ENCODE measurements at regions not wholly inside any gene's neighbourhood (a gene's known extent, or its start where the extent isn't known, plus 50 kb on each side); places are given as distances from the start of the nearest gene placed in this dataset.

DNA sequence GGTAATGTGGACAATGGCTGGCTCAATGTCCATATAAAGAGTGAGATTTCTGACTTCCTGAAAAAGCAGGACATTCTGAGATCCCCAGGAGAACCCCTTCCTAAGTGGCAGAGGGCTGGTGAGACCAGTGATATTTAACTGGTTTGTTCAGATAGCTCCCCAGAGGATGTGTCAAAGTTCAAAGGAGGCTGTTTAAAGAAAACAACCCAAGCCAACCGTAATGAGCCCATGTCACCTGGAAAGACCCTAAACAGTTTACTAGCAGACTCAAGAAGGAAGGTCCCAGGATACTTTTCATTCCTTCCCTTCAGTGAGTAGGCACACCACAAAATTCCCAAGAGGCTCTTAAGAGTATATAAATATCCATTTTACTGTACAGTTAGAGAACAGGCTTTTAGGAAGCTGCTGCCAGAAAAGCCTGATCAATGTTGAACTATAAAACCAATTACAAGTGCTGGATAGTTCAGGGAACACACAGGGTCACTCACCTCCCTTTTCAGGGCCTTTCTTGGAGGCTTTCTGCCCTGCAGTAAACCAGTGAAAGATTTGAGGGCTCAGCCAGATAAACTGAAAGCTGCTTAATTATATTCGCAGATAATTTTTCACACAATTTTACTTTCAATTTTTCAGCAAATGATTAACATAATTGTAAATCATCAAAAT lies 293.5 kb downstream of the ASXL3 start:
- TF ChIP-seq, protein P1, sequence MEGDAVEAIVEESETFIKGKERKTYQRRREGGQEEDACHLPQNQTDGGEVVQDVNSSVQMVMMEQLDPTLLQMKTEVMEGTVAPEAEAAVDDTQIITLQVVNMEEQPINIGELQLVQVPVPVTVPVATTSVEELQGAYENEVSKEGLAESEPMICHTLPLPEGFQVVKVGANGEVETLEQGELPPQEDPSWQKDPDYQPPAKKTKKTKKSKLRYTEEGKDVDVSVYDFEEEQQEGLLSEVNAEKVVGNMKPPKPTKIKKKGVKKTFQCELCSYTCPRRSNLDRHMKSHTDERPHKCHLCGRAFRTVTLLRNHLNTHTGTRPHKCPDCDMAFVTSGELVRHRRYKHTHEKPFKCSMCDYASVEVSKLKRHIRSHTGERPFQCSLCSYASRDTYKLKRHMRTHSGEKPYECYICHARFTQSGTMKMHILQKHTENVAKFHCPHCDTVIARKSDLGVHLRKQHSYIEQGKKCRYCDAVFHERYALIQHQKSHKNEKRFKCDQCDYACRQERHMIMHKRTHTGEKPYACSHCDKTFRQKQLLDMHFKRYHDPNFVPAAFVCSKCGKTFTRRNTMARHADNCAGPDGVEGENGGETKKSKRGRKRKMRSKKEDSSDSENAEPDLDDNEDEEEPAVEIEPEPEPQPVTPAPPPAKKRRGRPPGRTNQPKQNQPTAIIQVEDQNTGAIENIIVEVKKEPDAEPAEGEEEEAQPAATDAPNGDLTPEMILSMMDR (IDR thresholded peaks at IDR 0.05): no peak

DNA sequence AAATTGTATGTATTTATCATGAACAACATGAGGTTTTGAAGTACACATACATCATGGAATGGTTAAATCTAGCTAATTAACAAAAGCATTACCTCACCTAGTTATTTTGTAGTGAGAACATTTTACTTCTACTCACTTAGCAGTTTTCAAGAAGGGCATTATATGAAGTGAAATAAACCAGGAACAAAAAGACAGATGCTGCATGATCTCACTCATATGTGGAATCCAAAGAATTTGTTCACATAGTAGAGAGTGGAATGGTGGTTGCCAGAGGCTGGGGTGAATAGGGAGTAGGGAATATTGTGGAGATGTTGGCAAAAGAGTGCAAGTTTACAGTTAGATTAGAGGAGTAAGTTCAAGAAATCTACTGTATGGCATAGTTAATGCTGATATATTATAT lies 292.0 kb downstream of the ASXL3 start:
- Histone ChIP-seq H3K27me3 (no peaks in the 10 kb centered on the region), H3K27ac (no peak overlapping the region), H3K4me1 (no peaks in the 10 kb centered on the region), H3K36me3 (no peaks in the 10 kb centered on the region), H3K4me3 (no peak overlapping the region), H3K9me3 (no peaks in the 10 kb centered on the region)
- DNase-seq (ENCODE audit: low spot score): no peak
- TF ChIP-seq, protein P1 (IDR thresholded peaks at IDR 0.05): no peak

More for the DNA sequence above, 293.5 kb downstream of the ASXL3 start:
- no peaks in the 10 kb centered on the region for H3K27me3 ChIP-seq
- H3K4me1 ChIP-seq: no peaks in the 10 kb centered on the region
- no peak for DNase-seq (ENCODE audit: low spot score)
- H3K4me3 ChIP-seq: no peak overlapping the region
- no peak overlapping the region for H3K27ac ChIP-seq
- H3K36me3 ChIP-seq: no peaks in the 10 kb centered on the region
- H3K9me3 ChIP-seq: no peaks in the 10 kb centered on the region

DNA sequence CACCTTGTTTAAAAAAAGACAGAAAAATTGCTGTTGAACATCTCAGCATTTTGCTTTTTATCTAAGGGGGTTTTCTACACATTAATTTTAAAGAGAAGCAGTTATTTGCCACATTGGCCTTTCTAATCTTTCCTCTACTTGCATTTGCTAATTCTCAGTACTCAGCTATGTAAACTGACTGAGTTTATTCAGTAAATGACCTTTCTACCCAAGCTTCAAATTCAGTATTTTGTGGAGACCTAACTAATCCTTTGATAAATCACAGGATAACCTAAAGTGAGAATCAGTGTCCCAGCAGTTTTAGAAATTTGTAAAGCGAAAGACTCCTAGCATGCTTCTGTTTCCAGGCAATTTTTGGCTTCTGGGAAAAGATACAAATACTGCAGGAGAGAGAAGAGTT lies 288.4 kb downstream of the ASXL3 start:
- Histone ChIP-seq H3K36me3 (no peaks in the 10 kb centered on the region), H3K9me3 (peaks cover 0 to 12% of the 10 kb centered on the region in 2 donors), H3K27me3 (no peaks in the 10 kb centered on the region), H3K4me1 (no peaks in the 10 kb centered on the region), H3K4me3 (no peak overlapping the region), H3K27ac (no peak overlapping the region)
- DNase-seq (ENCODE audit: low spot score): no peak
- TF ChIP-seq, protein P1 (IDR thresholded peaks at IDR 0.05): no peak

DNA sequence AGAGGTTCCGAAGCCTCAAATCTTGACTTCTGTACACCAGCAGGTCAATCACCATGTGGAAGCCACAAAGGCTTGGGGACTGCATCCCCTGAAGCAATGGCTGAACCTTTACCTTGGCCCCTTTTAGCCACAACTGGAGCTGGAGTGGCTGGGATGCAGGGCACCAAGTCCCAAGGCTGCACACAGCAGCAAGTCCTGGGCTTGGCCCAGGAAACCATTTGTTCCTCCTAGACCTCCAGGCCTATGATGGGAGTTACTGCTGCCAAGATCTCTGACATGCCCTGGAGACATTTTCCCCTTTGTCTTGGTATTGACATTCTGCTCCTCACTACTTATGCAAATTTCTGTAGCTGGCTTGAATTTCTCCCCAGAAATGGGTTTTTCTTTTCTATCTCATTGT lies 285.9 kb downstream of the ASXL3 start:
- TF ChIP-seq, protein P1 (IDR thresholded peaks at IDR 0.05): no peak
- H3K9me3 ChIP-seq: peaks cover 0 to 12% of the 10 kb centered on the region in 2 donors
- no peak overlapping the region for H3K4me3 ChIP-seq
- DNase-seq (ENCODE audit: low spot score): no peak
- no peaks in the 10 kb centered on the region for H3K27me3 ChIP-seq
- H3K36me3 ChIP-seq: no peaks in the 10 kb centered on the region
- no peak overlapping the region for H3K27ac ChIP-seq
- no peaks in the 10 kb centered on the region for H3K4me1 ChIP-seq

DNA sequence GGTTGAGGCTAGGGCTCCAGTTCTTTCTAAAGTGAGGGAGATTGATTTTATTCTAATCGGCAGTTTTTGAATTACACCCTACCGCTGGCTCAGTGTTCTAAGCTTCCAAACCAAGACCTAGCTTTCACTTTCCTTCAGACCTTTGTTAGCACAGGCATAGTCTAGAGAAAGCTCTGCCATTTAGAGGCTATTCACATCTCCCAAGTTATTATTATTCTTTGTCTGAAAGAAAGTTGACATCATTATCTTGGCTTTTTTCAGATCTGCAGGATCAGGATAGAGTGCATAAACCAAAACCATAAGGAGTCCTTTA lies 276.8 kb downstream of the ASXL3 start:
- H3K4me3 ChIP-seq: no peak overlapping the region
- H3K27ac ChIP-seq: no peak overlapping the region
- TF ChIP-seq, protein P1 (IDR thresholded peaks at IDR 0.05): no peak
- no peak for DNase-seq (ENCODE audit: low spot score)
- no peaks in the 10 kb centered on the region for H3K4me1 ChIP-seq
- H3K36me3 ChIP-seq: no peaks in the 10 kb centered on the region
- no peaks in the 10 kb centered on the region for H3K27me3 ChIP-seq
- H3K9me3 ChIP-seq: no peaks in the 10 kb centered on the region
